Tibial nerve (tissue), 4 donors: ENCODE measurements at regions not wholly inside any gene's neighbourhood (a gene's known extent, or its start where the extent isn't known, plus 50 kb on each side); places are given as distances from the start of the nearest gene placed in this dataset.

Source experiments
- DNase-seq, 2 donors: peaks; one replicate each; pipeline ENCODE4 v3.0.0-alpha.2; 2019; ENCODE audit warnings: low spot score in 2 of 2
- H3K27ac ChIP-seq, 4 donors: fragments of 200-600 bp; sonication (generic) in 3 of 4; one replicate each; pipeline ENCODE4 v1.5.1; 2017 to 2019; ENCODE audit warnings: mild to moderate bottlenecking in 1 of 4
- H3K27me3 ChIP-seq, 2 donors: fragments of 200-600 bp; sonication (generic) in 1 of 2; one replicate each; pipeline versions ENCODE4 v1.5.1 to v1.6.0; 2017 to 2019
- H3K36me3 ChIP-seq, 3 donors: fragments of 200-600 bp; sonication (generic); one replicate each; pipeline ENCODE4 v1.5.1; 2018 to 2019
- H3K4me1 ChIP-seq, 4 donors: fragments of 200-600 bp; sonication (generic) in 3 of 4; one replicate each; pipeline ENCODE4 v1.5.1; 2017 to 2019
- H3K4me3 ChIP-seq, 4 donors: fragments of 200-600 bp; sonication (generic) in 3 of 4; one replicate each; pipeline ENCODE4 v1.5.1; 2017 to 2019; ENCODE audit warnings: mild to moderate bottlenecking in 1 of 4, moderate library complexity in 1 of 4
- H3K9me3 ChIP-seq, 4 donors: fragments of 200-600 bp; sonication (generic) in 3 of 4; one replicate each; pipeline ENCODE4 v1.5.1; 2017 to 2019
- CTCF ChIP-seq, 5 experiments: fragments of 200-600 bp in 3 of 5; fragments of 450-650 bp in 2 of 5; sonication (generic) in 3 of 5; IDR thresholded peaks; one replicate each; pipeline ENCODE4 v1.5.1; 2016 to 2019; ENCODE audit warnings: antibody characterized with exemption in 5 of 5, mild to moderate bottlenecking in 3 of 5, moderate library complexity in 2 of 5
- EP300 ChIP-seq, 2 donors: sonication (generic); formaldehyde crosslinking; IDR thresholded peaks; one replicate each; pipeline ENCODE4 v1.6.1; 2017; ENCODE audit warnings: antibody characterized with exemption in 2 of 2, mild to moderate bottlenecking in 1 of 2
- POLR2A ChIP-seq, 2 donors: fragments of 450-650 bp; IDR thresholded peaks; one replicate each; pipeline ENCODE4 v1.6.1; 2017; ENCODE audit warnings: antibody characterized with exemption in 2 of 2, mild to moderate bottlenecking in 2 of 2, moderate library complexity in 2 of 2
- WGBS, 2 donors: methylation state at CpG; one replicate each; pipeline ENCODE4 v1.1.5; 2018; 5-methylcytosine and 5-hydroxymethylcytosine counted together

- WGBS, 2 donors: 84 to 86% methylated on average over 1 of the region's 1 CpG
- H3K9me3 ChIP-seq: no peaks in the 10 kb centered on the region
- H3K27me3 ChIP-seq: no peaks in the 10 kb centered on the region
- no peak overlapping the region for H3K4me3 ChIP-seq
- no peak for DNase-seq
- TF ChIP-seq CTCF (IDR thresholded peaks at IDR 0.05) (no peak), EP300 (IDR thresholded peaks at IDR 0.05) (no peak), POLR2A (IDR thresholded peaks at IDR 0.05) (no peak)
- peaks cover 0 to 48% (median 5%) of the 10 kb centered on the region in 4 donors for H3K4me1 ChIP-seq
- H3K27ac ChIP-seq: no peak overlapping the region
- no peaks in the 10 kb centered on the region for H3K36me3 ChIP-seq
These were observed 1024.3 kb downstream of the NR2F1-AS1 start for GRCh38 chr5:92556747-92557146.

GRCh38 chr5:92554447-92555085 lies 1026.5 kb downstream of the NR2F1-AS1 start:
- no peaks in the 10 kb centered on the region for H3K9me3 ChIP-seq
- no peak overlapping the region for H3K4me3 ChIP-seq
- no peaks in the 10 kb centered on the region for H3K27me3 ChIP-seq
- no peak for DNase-seq
- no peak overlapping the region for H3K27ac ChIP-seq
- no peaks in the 10 kb centered on the region for H3K36me3 ChIP-seq
- WGBS, 2 donors: 71 to 83% methylated on average over 1 of the region's 1 CpG
- TF ChIP-seq EP300 (IDR thresholded peaks at IDR 0.05) (no peak), POLR2A (IDR thresholded peaks at IDR 0.05) (no peak), CTCF (IDR thresholded peaks at IDR 0.05) (no peak)
- peaks cover 0 to 30% (median 2%) of the 10 kb centered on the region in 4 donors for H3K4me1 ChIP-seq

- no peaks in the 10 kb centered on the region for H3K27me3 ChIP-seq
- H3K27ac ChIP-seq: peak overlapping the region in 1 of 4 donors; percentile 67
- no peak for TF ChIP-seq EP300 (IDR thresholded peaks at IDR 0.05)
- no peak for TF ChIP-seq CTCF (IDR thresholded peaks at IDR 0.05)
- no peak for TF ChIP-seq POLR2A (IDR thresholded peaks at IDR 0.05)
- no peaks in the 10 kb centered on the region for H3K36me3 ChIP-seq
- no peaks in the 10 kb centered on the region for H3K9me3 ChIP-seq
- H3K4me3 ChIP-seq: no peak overlapping the region
- DNase-seq: no peak
- peaks cover 0 to 21% (median 0%) of the 10 kb centered on the region in 4 donors for H3K4me1 ChIP-seq
These were observed 1027.7 kb downstream of the NR2F1-AS1 start for GRCh38 chr5:92553326-92553725.

GRCh38 chr5:92552206-92553160 lies 1028.5 kb downstream of the NR2F1-AS1 start:
- Histone ChIP-seq H3K4me1 (peaks cover 0 to 21% (median 0%) of the 10 kb centered on the region in 4 donors), H3K27me3 (no peaks in the 10 kb centered on the region), H3K4me3 (peak overlapping the region in 1 of 4 donors; percentile 4), H3K9me3 (no peaks in the 10 kb centered on the region), H3K36me3 (no peaks in the 10 kb centered on the region), H3K27ac (peak overlapping the region in 2 of 4 donors; percentile 67 to 72)
- DNase-seq: no peak
- 16 to 17% methylated on average over 8 of the region's 8 CpGs for WGBS, 2 donors
- TF ChIP-seq POLR2A (IDR thresholded peaks at IDR 0.05): no peak
- TF ChIP-seq EP300 (IDR thresholded peaks at IDR 0.05): no peak
- TF ChIP-seq CTCF (IDR thresholded peaks at IDR 0.05): no peak

GRCh38 chr5:92548346-92548745 lies 1032.7 kb downstream of the NR2F1-AS1 start:
- Histone ChIP-seq H3K27ac (no peak overlapping the region), H3K36me3 (no peaks in the 10 kb centered on the region), H3K4me3 (no peak overlapping the region), H3K27me3 (no peaks in the 10 kb centered on the region), H3K4me1 (peaks cover 0 to 23% (median under 1%) of the 10 kb centered on the region in 4 donors), H3K9me3 (no peaks in the 10 kb centered on the region)
- WGBS, 2 donors: 66 to 71% methylated on average over 2 of the region's 2 CpGs
- DNase-seq: no peak
- no peak for TF ChIP-seq EP300 (IDR thresholded peaks at IDR 0.05)
- no peak for TF ChIP-seq CTCF (IDR thresholded peaks at IDR 0.05)
